ENCODE measurements at regions not wholly inside any gene's neighbourhood (a gene's known extent, or its start where the extent isn't known, plus 50 kb on each side); places are given as distances from the start of the nearest gene placed in this dataset.

DNA sequence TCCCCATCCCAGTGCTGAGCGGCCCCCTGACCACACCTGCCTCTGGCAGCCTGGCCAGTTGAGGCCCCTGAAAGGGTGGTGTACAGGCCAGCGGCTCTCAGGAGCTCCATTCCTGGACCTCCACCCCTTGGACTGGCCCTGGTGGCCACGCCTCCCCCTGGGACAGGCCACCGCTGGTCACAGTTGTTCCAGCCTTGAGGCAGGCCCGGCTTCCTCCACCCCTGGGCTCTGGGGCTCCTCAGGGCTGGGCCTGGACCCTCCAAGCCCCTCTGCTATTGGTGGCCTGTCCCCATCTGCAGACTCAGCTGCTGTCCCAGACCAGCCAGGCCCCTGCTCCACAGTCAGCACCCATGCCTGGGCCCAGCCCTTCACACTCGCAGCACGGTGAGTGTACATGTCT is 93.2 kb upstream of the NKX1-1 start:
- TF ChIP-seq, protein P1, sequence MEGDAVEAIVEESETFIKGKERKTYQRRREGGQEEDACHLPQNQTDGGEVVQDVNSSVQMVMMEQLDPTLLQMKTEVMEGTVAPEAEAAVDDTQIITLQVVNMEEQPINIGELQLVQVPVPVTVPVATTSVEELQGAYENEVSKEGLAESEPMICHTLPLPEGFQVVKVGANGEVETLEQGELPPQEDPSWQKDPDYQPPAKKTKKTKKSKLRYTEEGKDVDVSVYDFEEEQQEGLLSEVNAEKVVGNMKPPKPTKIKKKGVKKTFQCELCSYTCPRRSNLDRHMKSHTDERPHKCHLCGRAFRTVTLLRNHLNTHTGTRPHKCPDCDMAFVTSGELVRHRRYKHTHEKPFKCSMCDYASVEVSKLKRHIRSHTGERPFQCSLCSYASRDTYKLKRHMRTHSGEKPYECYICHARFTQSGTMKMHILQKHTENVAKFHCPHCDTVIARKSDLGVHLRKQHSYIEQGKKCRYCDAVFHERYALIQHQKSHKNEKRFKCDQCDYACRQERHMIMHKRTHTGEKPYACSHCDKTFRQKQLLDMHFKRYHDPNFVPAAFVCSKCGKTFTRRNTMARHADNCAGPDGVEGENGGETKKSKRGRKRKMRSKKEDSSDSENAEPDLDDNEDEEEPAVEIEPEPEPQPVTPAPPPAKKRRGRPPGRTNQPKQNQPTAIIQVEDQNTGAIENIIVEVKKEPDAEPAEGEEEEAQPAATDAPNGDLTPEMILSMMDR (IDR thresholded peaks at IDR 0.05; ENCODE audit: borderline replicate concordance, insufficient read depth, low read depth, low read length): no peak

GRCh38 chr4:1497189-1497801 is 91.1 kb upstream of the NKX1-1 start:
- TF ChIP-seq, protein P1 (IDR thresholded peaks at IDR 0.05; ENCODE audit: borderline replicate concordance, insufficient read depth, low read depth, low read length): no peak
- no peak overlapping the region for H3K4me3 ChIP-seq (ENCODE audit: low read depth, low read length)

More for the DNA sequence above, 93.2 kb upstream of the NKX1-1 start:
- H3K4me3 ChIP-seq (ENCODE audit: low read depth, low read length): no peak overlapping the region

- H3K4me3 ChIP-seq (ENCODE audit: low read depth, low read length): no peak overlapping the region
- TF ChIP-seq, protein P1 (IDR thresholded peaks at IDR 0.05; ENCODE audit: borderline replicate concordance, insufficient read depth, low read depth, low read length): no peak
Measured at GRCh38 chr4:1496116-1496642, 89.9 kb upstream of the NKX1-1 start.

DNA sequence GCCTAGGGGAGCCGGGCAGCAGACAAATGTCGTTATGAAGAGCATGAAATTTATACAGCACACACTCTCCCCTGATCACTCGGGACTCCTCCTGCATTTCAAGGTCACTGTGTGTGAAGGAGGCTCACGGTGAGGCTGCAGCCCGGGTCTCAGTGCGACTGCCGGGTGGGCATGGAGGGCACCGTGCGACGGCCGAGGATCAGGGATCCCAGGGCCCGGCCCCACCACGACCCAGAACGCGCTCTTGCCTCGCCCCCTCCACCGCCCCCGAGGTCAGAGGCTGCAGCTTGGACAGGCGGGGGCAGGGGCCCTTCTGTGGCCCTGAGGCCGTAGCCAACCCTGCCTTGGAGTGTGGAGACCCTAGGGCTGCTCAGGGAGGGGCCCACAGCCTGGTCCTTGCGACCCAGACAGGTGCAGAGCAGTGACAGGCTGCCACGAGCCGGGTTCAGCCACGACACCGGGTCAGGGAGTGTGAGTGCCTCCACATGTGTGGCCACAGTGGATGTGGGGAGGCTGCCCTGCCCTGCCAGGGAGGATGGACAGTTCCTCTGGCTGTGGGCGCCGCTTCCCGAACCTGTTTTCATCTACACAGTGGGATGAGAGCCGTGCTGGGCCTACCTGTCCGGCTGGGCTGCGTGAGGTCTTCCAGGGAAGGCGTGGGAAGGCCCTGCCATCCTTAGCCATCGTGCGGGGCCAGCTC is 89.3 kb upstream of the NKX1-1 start:
- TF ChIP-seq, protein P1 (IDR thresholded peaks at IDR 0.05; ENCODE audit: borderline replicate concordance, insufficient read depth, low read depth, low read length): no peak
- H3K4me3 ChIP-seq (ENCODE audit: low read depth, low read length): no peak overlapping the region

- TF ChIP-seq, protein P1 (IDR thresholded peaks at IDR 0.05; ENCODE audit: borderline replicate concordance, insufficient read depth, low read depth, low read length): no peak
- H3K4me3 ChIP-seq (ENCODE audit: low read depth, low read length): no peak overlapping the region
Measured at GRCh38 chr4:1494416-1495315, 88.4 kb upstream of the NKX1-1 start.

DNA sequence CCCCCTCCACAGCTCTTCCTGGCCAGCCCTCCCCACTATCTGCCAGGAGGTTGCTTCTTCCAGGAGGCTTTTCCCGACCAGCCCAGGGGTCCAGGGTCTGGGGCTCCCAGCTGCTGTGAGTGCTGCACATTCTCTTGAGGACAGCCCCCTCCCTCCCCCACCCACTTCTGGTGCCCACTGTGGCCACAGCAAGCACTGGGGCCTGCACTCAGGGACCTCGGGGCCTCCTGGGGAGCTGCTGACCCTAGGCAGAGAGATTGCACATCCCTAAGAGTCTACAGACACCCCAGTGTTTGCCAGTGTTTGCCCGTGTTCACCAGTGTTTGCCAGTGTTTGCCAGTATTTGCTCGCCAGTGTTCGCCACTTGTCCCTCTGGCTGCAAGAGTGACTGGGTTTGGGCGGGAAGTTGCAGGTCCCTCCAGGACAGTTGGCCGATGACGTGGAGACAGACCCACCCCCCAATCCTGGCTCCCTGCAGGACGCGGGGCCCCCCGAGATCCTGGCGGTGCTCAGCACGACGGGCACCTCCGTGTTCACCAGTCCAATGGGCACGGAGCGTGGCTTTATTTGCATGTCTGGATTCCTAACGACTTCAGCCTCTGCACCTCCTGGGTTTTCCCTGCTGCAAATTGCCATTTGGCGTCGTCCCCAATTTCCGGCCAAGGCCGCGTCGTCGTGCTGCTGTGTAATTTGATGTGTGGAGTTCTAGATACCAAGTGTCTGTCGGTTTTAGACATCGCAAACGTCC is 87.5 kb upstream of the NKX1-1 start:
- TF ChIP-seq, protein P1 (IDR thresholded peaks at IDR 0.05; ENCODE audit: borderline replicate concordance, insufficient read depth, low read depth, low read length): no peak
- H3K4me3 ChIP-seq (ENCODE audit: low read depth, low read length): no peak overlapping the region

Data from GM12875 (cell line).